ENCODE measurements at regions not wholly inside any gene's neighbourhood (a gene's known extent, or its start where the extent isn't known, plus 50 kb on each side); places are given as distances from the start of the nearest gene placed in this dataset.
A peak's percentile ranks its signal among the peaks of the same experiment; 100 is the strongest.

- no peak for DNase-seq
These were observed 132.2 kb upstream of the ASTN2 start for GRCh38 chr9:117546894-117547678.

DNA sequence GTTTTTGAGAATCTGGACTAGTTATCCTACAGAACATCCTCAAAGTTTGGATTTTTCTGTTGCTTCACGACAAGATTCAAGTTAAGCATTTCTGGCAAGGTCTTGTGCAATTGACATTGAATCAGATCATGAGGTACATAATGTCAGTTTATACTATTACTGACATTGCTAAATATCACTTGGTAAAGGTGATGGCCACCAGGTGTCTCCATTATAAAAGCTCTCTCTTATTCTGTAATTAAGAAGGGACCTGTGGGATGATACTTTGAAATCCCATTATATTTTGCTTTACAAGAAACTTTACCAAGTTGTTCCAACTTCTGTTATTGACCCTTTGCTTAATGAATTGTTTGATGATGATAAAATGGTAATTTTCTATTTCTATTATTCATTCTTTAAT lies 131.0 kb upstream of the ASTN2 start:
- no peak for DNase-seq

DNA sequence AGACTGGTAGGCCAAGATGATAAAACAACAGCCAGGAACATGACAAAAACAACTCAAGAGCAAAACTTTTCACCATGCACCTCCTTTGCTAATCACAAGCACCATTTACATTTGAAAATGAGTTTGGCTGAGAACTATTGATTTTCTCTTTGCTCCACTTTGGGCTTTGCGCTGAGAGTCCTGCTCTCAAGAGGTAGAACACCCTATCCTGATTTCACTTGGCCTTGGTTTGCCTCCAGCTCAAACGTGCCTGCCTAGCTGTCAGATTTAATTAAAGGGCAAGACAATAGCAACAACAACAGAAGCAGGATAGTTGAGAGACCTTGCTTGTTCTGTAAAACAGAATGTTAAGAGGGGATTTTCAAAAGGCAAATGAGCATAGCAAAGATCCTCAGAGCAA lies 128.2 kb upstream of the ASTN2 start:
- DNase-seq = no peak

- no peak for DNase-seq
These were observed 127.2 kb upstream of the ASTN2 start for GRCh38 chr9:117542021-117542420.

GRCh38 chr9:117541181-117541580 lies 126.3 kb upstream of the ASTN2 start:
- no peak for DNase-seq

- no peak for DNase-seq
These were observed 121.1 kb upstream of the ASTN2 start for GRCh38 chr9:117535973-117536372.

GRCh38 chr9:117535434-117535833 lies 120.6 kb upstream of the ASTN2 start:
- no peak for DNase-seq

DNA sequence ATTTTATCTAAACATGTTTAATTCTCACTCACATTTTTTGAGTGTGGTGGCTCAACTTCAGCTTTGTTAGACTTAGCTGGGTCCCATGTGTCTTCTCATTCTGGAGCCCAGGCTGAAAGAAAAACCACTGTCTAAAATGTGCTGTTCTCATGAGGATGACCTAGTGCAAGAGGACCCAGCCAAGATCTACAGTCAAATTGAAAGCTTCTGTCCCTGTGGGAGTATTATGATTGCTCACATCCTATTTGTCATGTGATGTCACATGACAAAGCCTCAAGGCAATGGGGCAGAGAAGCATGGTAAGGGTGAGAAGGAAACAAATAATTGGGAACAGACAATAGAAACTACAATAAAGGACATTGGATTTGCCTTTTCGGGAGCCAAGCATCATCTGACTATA lies 113.4 kb upstream of the ASTN2 start:
- DNase-seq = no peak

DNA sequence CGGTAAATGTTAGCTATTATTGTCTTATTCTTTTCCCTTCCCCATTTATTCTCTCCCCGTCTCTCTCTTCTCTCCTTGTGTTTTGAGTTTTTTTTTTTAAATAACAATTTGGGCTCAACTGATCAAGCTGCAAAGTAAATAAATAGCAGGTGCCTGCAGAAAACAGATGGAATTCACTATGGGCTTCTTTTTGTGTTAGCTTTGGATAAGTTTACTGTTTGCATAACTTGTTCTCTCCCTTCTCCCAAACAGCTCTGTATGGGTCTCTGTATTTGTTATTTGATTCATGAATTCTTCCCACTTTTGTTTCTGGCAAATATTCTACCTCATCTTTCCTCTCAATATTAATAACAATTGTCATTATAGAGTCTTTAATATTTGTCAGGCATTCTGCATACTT lies 111.8 kb upstream of the ASTN2 start:
- no peak for DNase-seq

GRCh38 chr9:117523531-117524153 lies 108.8 kb upstream of the ASTN2 start:
- no peak for DNase-seq

GRCh38 chr9:117521293-117521692 lies 106.4 kb upstream of the ASTN2 start:
- no peak for DNase-seq

- no peak for DNase-seq
These were observed 102.1 kb upstream of the ASTN2 start for GRCh38 chr9:117516676-117517632.

- DNase-seq = no peak
These were observed 97.1 kb upstream of the ASTN2 start for GRCh38 chr9:117511852-117512481.

DNA sequence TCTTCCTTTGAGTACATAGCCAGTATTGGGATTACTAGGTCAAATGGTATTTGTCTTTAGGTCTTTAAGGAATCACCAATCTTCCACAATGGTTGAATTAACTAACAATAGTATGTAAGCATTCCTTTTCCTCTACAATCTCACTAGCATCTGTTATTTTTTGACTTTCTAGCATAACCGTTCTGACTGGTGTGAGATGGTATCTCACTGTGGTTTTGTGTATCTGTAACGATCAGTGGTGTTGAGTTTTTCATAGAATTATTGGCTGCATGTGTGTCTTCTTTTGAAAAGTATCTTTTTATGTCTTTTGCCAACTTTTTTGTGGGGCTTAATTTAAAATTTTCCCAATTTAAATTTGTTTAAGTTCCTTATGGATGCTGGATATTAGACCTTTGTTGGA lies 81.5 kb upstream of the ASTN2 start:
- DNase-seq = no peak

DNA sequence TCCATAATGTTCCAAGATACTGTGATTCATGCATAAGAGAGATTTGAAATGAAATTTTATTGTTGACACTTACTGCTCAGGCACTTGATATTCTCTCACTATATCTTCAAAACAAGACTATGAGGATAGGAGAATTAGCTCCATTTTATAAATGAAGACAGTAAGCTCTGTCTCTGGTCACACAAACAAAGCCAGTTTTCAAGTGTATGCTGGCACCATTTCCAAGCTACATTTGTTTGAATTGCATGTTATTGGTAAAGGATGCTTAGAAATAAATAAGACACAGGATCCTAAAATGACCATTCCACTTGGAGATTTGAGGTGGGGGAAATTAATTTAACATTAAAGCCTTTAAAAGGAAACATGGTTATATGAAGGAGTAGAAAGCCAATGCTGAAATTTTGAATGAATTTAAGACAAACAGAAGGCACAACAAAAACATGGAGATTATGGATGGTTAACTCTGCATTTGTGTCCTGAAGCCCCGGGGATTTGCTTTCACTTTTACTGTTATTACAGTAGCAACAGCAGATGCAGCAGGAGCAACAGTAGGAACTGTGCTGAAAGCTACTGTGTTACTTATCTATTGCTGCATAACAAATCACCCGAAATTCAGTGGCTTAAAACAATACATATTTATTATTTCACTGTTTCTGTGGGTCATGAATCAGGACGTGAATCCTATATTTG lies 79.7 kb upstream of the ASTN2 start:
- no peak for DNase-seq

DNA sequence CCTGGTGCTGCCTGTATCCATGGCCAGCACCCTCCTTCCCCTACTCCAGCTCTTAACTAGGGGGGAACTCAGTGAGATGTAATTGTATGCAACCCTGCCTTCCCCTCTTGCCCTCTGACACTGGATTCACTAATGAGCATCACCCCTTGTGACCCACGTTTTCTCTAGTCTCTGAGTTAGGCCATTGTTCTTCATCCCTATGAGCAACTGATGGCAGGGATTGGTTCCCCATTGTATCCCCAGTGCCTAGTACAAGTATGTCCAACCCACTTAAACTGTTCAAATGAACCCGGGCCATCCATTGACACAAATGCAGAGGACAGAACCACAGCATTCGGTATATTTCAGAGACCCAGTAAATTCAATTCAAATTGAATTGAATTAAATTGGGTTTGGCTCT lies 77.6 kb upstream of the ASTN2 start:
- no peak for DNase-seq

GRCh38 chr9:117491491-117491890 lies 76.6 kb upstream of the ASTN2 start:
- no peak for DNase-seq

GRCh38 chr9:117490199-117490598 lies 75.3 kb upstream of the ASTN2 start:
- no peak for DNase-seq

GRCh38 chr9:117488659-117489058 lies 73.8 kb upstream of the ASTN2 start:
- DNase-seq = no peak

GRCh38 chr9:117487555-117488175 lies 72.8 kb upstream of the ASTN2 start:
- peak; percentile 3 for DNase-seq

DNA sequence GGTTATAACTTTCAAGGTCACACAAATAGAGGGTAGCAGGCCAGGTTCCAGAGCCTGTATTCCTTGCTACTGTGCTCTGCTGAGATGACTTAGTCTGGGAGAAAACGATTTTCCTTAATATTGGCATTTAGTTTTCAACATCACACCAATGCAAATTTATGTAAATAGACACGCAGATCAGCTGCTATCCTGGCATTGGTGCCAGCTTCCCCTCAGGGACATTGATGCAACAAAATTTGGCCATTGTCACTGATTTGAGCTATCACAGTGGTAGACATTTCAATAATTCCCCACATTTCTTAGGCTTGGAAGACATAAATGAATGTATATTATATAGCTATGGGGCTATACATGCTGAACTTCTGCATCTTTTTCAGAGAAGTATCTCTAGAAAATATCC lies 71.6 kb upstream of the ASTN2 start:
- no peak for DNase-seq

GRCh38 chr9:117485176-117485575 lies 70.3 kb upstream of the ASTN2 start:
- DNase-seq = no peak
